Glomerular endothelial cell (primary cell): ENCODE measurements at regions not wholly inside any gene's neighbourhood (a gene's known extent, or its start where the extent isn't known, plus 50 kb on each side); places are given as distances from the start of the nearest gene placed in this dataset.

Experiments used
- DNase-seq: peaks from one replicate; pipeline ENCODE4 v3.0.0-alpha.2; 2011; ENCODE audit warnings: low read depth, low spot score; ENCODE audit errors: extremely low read depth

DNA sequence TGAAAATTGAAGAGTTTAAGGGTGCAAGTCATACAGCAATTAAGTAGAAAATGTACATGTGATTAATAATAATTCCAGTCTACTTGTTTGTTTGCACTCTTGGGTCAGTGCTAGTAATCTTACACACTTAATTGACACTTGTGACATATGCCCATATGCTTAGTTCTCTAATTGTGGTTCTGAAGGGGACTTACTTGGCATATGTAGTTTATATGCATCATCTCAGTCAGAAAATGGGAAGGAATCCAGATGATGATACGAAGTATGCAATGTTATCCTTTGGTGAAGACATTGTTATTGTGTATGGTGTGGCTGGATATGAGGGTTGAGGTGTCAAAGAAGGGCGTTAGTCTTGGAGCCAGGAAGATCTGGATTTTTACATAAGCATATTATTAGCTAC lies 193.5 kb upstream of the HDAC9 start:
- no peak for DNase-seq

DNA sequence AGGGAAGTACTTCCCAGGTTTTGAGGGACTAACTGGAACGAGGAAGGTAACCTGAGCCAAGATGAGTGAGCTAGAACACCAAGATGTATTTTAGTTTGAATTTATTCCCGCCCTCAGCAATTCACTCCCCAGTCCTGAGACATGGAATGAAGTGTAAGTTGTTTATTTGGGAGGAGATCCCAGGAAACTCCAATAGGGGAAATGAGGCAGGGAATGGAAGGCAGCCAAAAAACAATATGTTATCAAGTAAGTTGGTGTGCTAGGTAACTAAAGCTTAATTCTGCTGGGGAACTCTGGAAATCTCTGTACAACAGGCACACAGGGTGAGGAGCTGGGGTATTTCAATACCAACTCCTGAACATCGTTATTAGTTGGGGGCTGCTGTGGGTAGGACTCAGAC lies 189.7 kb upstream of the HDAC9 start:
- DNase-seq: no peak

DNA sequence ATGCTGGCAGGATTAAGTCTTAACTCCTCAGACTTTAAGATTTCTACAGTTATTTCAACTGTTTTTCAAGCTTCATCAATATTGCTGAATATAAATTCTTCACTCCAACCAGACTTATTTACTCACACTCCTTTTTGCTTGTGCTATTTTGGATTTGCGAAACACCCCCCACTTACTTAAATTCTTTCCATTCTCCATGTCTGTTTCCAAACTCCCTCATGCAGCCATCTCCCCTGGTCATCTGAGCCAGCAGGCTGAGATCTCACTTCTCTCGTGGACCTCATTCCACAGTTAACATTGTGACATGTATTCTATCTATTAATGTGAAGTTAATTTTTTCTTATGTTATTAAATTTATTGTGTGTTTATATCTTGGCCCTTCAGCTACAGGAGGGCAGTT lies 188.9 kb upstream of the HDAC9 start:
- DNase-seq: no peak

DNA sequence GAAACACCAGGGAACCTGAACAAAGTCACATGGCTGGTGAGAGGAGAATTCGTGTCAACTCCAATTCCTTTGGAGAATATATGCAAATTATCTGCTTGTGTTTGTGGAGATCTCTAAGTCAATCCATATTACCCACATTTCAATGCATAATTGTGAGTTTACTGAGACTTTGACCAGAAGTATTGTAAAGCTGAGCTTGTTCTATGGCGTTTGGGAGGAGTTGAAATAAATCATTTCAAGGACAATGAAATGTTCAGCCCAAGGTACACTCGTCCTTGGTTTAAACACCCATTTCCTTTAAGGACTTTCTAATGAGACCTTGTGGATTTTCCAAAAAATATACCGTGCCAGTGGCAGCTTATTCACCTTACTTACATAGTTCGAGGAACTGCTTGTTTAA lies 186.6 kb upstream of the HDAC9 start:
- DNase-seq: no peak

DNA sequence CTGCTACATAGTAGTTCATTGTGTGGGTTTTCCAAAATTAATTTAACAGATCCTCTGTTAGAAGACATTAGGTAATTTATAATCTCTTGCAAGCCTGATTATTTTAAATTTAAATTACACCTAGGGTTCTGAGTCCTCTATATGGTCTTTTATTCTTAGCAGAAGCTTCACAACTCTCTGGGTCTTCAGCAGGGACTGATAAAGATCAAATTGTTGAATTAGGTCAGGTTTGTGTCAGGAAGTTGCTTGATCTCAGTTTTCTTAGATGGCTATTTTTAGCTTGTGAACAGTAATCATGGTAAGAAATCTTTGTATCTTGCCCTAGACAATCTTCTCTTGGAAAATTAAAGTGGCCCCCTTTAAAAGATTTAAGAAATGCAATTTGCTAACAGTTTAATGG lies 183.1 kb upstream of the HDAC9 start:
- no peak for DNase-seq

DNA sequence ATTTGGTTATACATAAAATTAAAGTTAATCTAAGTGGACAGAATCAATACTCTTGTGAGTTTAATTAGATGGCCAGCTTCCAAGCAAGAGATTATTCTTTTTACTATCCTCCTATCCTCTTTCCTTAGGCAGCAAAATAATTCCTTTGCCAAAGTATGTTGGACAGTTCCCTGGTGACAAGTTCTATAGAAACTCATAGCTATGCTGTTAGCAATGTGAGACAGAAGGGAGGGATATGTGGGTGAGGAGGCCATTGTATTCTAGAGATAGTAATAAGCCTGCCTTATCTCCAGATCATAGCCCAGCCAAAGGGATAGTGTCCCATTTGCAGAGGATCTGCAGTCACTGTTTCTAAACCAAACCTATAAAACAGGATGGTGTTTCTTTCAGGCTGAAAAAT lies 181.6 kb upstream of the HDAC9 start:
- DNase-seq: no peak

DNA sequence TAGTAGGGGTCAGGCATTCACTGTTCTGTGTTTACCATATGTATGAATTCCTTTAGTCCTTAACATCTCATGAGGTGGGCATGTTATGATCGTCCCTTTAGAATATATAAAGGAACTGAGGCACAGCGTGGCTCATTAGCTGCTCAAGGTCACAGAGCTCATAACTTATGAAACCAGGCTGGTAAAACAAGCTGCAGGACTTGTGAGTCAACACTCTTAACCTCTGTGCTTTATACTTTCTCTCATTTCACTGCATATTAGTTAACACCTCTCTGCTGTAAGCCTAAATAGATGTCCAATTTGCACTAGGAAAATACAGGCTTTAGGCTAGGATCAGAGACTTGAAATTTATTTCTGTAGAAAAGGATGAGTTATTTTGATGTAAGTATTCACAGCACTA lies 180.3 kb upstream of the HDAC9 start:
- DNase-seq: no peak

DNA sequence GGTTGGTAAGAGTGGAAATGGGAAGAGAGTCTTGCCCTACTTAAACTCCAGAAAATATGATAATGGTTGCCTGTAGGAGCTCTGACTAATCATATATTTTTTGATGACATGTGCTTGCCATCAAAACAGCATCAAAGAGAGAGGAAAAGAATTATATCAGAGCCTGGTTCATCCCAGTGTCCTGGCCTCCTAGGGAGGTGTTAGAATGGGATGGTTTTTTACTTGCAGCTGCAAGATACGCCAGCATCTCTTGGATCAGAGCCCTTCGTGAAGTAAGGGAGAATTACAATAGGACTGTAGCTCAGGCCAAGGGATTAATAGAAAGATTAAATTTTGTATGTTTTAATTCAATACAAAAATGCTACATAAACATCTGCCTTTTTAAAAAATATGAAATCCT lies 177.6 kb upstream of the HDAC9 start:
- no peak for DNase-seq

DNA sequence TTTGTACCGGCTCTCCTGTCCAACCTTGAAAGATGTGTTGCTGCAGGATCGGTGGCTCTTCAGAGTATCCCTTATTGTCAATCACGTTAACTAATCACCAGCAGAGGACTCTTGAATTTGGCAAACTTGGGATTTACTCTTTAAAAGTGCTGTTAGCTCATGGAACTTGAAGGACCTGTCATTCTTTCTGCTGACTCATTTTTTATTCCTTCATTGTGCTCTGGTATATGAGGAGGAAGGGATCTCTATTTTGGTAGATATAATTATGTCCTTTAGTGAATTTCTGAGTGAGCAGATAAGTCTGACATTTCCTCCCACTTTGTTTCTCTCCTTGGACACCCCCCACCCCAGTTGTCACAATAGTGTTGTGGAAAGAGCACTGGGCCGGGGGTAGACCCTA lies 175.1 kb upstream of the HDAC9 start:
- DNase-seq: no peak

DNA sequence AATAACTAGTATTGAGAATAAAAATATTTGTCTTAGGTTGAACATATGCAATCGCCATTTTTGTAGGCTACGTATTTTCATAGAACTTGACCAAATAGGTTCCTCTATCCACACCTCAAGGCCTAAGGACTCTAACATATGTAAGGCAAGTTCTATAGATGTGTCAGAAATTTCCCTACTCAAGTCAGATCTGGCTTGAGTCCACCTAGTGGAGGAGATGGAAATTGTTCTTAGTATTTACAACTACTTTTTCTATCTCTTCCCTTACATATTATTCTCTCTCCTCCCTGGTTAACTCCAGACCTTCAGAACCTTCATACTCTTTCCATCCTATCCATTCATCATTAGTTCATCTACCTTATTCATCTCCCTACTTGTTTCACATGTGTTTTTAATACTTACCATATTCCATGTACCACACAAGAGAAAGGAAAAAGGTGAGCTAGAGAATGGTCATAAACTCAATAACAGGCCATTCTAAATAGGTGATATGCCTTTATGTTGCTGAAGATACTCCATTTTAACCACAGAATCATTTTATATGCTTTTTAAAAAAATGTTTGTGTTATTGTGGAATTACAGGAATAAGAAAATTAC lies 174.5 kb upstream of the HDAC9 start:
- peak; percentile 37 for DNase-seq

DNA sequence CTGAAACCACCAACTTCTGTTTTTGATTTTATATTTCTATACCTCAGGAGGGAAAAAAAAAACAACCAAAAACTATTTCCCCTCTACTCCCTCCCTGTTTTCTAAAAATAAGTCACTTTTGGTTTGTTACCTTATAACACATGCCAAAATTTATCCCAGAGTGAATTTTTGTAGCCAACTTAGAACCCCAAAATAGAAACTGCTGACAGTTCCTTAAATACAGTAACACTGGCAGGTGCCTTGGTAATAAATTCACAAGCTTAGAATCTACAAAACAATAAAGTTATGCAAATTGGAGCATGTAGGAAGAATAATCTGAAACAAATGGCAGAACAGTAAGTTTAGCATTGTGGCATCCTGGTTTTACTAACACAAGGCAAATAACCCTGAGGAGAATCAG lies 165.0 kb upstream of the HDAC9 start:
- no peak for DNase-seq

DNA sequence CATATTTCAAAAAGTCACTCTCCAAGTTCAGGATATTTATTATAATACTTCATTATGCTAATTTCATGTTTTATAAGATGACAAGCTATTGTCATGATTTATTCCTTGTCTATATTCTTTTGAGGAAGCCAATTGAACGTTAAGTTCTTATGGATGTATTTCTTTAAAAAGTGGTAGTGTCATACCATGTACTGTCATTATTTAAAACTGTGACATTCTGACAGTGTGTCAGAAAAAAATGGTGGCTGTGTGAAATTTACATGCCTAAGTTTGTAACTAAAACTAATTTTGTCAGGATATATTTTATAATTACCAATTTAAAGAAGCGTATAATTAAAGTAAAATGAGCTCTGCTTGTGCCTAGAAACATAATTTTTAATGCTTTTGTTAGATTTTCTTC lies 158.9 kb upstream of the HDAC9 start:
- no peak for DNase-seq

DNA sequence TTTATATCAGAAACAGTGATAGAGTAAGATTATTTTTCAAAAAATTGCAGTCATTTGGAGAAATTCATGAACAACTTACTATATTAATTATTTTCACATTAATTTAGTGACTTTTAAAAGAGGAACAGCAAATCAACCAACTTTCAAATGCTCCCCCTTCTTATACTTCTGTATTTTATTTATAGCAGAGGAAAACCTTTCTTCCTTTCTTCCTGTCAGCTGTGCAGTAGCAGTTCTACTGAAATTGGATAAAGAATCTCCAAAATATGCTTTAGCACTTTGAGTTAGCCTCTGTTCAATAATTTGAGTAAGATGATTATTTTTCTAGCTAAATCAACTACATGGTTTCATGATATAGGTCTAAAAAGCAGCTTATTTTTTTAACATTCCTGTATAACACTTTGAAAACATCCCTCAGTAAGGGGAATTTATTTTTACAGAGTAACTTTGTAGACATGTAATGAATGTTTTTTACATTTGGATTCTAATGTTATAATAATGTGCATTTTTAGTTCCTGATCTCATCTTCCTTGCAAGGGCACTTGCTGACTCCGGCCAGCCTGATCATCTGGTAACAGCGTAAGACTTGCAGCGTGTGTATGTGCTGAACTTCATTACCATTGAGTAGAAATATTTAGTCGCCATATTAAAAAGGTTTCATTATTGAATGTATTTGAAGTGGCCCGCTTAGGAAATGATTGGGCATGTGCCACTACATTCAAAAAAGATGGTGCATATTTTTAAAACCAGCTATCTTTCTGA lies 158.3 kb upstream of the HDAC9 start:
- DNase-seq: no peak

DNA sequence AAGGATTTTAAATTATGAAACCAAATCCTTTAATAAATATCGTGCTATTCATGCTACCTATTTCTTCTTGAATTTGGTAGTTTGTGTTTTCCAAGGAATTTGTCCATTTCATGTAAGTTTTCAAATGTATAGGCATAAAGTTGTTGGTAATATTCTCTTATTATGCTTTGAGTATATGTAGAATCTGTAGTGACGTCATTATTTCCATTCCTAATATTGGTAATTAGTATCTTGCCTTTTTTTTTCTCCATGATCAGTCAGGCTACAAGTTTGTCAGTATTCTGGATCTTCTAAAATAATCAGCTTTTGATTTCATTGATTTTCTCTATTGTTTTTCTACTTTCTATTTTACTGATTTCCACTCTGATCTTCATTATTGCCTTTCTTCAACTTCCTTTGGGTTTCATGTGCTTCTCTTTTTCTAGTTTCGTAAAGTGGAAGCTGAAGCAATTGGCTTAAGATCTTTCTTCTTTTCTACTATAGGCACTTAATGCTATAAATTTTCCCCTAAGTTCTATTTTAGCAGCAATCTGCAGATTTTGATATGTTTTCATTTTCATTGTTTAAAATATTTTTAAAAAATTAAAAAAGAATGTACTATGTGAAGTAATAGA lies 156.5 kb upstream of the HDAC9 start:
- DNase-seq: no peak

DNA sequence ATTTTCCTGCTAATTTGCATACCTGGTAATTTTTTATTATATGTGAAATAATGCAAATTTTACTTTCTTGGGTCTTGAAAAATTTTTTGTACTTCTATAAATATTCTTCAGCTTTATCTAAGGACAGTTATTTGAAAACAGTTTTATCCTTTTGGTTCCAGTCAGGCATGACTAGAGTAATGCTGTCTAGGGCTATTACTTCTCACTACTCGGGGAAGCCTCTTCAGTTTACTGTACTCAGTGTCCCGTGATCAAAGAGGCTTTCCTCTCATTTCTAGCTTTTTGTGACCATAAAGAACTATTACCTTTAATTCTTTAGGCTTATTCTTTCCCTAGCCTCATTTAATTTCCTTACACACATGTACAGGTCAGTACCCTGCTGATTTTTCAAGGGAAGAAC lies 153.8 kb upstream of the HDAC9 start:
- DNase-seq: no peak

DNA sequence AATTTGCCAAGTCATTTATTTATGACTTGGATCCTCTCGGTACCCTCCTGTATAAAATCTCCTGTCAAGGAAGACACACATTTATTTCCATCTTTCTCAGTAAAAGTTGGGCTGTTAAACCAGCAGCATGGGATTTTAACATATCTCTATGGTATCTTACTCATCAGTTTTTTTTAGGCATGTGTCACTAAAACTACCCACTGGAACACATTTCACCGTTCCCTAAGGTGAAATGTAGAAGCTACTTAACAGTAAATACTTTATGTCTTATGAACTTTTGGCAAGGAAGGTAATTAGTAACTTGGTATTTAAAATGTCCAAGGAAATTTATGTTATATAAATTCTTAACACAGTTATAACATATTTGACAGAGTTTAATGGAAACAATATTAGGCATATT lies 152.5 kb upstream of the HDAC9 start:
- DNase-seq: no peak

DNA sequence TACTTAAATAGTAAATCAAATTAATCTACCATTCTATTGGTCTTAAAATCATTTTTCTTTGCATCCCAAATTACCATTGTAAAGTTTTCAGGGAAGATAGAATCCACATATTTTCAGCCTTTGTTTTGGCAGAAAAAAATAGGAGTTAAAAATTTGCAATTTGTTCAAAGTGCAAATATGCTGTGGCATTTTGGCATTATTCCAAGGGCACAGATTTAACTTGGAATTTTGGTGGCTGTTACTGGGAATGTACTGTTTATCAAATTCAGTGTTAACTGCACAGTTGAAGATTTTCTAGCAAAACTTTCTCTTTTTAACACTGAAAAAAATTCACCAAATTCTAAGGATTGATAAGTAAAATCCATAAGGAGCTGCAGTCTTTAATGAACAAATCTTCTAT lies 151.0 kb upstream of the HDAC9 start:
- no peak for DNase-seq

DNA sequence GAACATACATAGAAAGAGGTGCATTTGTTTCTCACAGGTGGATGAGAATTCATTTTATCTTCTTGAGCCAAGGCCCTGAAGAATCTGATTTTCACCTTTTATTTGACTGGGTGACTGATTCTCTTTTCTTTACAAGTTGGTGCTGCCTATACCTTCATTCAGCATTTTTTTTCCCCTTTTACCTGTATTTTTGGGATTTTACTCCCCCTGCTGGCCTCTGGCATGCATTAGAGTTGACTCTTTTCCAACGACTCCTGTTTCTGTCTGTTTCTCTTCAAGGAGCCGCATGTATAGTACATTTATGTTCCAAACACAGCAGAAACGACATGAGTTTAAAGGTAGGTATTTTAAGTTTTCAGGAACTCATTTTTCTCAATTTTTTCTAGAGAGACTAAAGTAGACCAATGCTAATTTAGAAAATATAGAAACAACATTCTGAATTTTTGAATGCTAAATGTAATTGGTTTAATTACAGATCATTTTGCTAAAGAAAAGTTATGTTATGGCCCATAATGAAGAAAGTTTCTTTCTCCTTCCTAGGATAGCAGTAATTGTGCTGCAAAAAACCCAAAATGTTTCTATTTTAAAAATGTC lies 149.8 kb upstream of the HDAC9 start:
- DNase-seq: peak; percentile 25

DNA sequence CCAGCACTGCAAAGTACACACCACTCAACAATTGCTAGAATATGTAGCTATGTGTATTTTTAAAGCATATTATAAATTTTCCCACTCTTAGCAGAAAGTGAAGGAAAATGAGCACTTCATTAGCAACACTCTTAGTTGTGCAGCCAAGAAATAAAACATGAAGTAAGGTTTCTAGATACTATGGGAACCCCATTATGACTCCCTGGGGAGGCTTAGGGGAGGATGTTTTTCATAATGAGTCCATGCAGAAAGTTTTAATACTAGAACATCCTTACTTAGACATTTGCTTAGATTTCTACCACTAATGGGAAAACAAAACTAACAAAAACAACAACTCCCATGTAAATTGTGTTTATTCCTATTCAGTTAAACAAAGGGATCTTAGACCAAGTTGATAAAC lies 148.4 kb upstream of the HDAC9 start:
- DNase-seq: no peak

DNA sequence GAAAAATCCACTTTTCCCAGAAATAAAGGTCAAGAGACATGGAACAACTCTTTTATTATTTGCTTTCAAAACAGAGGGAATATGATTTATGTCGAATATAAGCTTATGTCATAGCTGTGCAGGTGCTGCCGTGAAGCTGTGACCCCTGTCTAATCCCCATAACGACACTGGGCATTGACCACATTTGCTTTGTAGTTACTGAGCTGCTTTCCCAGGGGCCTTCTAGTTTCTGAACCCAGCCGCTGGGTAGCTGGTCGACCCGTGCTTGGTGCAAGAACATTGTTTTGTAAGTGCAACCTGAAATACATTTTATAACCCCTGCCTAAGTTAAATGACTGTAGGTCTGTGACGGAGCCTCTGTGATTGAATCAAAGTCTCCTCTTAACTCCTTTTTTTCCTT lies 144.9 kb upstream of the HDAC9 start:
- DNase-seq: no peak

DNA sequence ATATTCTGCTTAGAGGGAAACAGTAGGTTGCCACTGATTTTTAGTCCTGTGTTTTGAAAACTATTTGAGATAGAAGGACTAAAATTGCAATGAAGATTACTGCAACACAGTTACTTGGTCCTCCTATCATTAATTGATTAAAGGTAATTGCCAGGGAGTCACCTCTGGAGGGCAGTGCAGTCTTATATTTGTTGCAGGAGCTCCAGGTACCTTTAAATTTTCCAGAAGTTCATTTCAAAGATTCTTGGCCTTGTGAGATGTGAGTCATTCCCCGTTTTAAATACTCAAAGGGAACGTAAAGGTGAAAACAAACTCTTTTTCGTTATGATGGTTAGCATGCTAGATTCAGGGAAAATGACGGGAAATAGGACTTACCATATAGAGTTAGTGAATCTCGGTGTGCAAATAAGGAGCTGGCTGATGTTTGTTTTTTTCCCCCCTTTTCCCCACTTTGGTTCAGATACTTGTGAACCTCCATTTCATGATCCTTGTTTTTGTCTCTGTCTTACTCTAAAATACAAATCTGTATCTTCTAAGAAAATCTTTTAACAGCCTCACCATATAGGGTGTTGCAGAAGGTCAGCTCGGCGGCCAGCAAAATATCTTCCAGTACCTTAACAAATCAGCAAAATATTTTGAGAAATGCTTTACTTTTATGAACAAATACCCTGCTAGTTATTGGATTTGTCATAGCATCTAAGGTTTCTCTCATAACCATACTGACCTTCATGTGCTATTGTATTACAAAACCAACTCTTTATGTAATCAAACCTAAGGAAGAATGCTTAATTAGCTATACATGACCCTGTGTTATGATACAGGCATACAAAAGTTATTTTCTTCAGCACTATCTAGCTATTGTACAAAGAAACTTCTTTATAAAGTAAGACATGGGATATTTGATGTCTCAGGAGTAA lies 143.0 kb upstream of the HDAC9 start:
- peak; percentile 31 for DNase-seq
